ENCODE measurements at regions not wholly inside any gene's neighbourhood (a gene's known extent, or its start where the extent isn't known, plus 50 kb on each side); places are given as distances from the start of the nearest gene placed in this dataset.

GRCh38 chr1:81582467-81582986 is 218.2 kb upstream of the ADGRL2 start:
- CTCF ChIA-PET: no interaction called here
- H3K27me3 Mint-ChIP-seq (ENCODE audit: low read depth): peaks cover 5% of the 10 kb centered on the region
- no peak overlapping the region for H3K27ac Mint-ChIP-seq
- no peak for DNase-seq
- H3K4me3 Mint-ChIP-seq: no peak overlapping the region
- H3K4me1 Mint-ChIP-seq (ENCODE audit: low read depth): no peaks in the 10 kb centered on the region
- H3K9me3 Mint-ChIP-seq: no peaks in the 10 kb centered on the region
- intact Hi-C loops (cut with micrococcal nuclease): no loop called here
- H3K36me3 Mint-ChIP-seq (ENCODE audit: low read depth): no peaks in the 10 kb centered on the region

GRCh38 chr1:81578867-81579266 is 221.9 kb upstream of the ADGRL2 start:
- CTCF ChIA-PET: no interaction called here
- Mint-ChIP-seq H3K4me3 (no peak overlapping the region), H3K9me3 (no peaks in the 10 kb centered on the region), H3K4me1 (ENCODE audit: low read depth) (no peaks in the 10 kb centered on the region), H3K36me3 (ENCODE audit: low read depth) (no peaks in the 10 kb centered on the region), H3K27ac (no peak overlapping the region), H3K27me3 (ENCODE audit: low read depth) (peaks cover 5% of the 10 kb centered on the region)
- DNase-seq: no peak
- intact Hi-C loops (cut with micrococcal nuclease): no loop called here

- Mint-ChIP-seq H3K27me3 (ENCODE audit: low read depth) (peaks cover 5% of the 10 kb centered on the region), H3K9me3 (no peaks in the 10 kb centered on the region), H3K36me3 (ENCODE audit: low read depth) (no peaks in the 10 kb centered on the region), H3K27ac (no peak overlapping the region), H3K4me1 (ENCODE audit: low read depth) (no peaks in the 10 kb centered on the region), H3K4me3 (no peak overlapping the region)
- intact Hi-C loops (cut with micrococcal nuclease): no loop called here
- CTCF ChIA-PET: no interaction called here
- no peak for DNase-seq
These were observed 223.6 kb upstream of the ADGRL2 start for GRCh38 chr1:81577004-81577697.

- DNase-seq: no peak
- intact Hi-C loops (cut with micrococcal nuclease): no loop called here
- CTCF ChIA-PET: no interaction called here
- Mint-ChIP-seq H3K27ac (no peak overlapping the region), H3K4me3 (no peak overlapping the region), H3K9me3 (no peaks in the 10 kb centered on the region), H3K36me3 (ENCODE audit: low read depth) (no peaks in the 10 kb centered on the region), H3K27me3 (ENCODE audit: low read depth) (no peaks in the 10 kb centered on the region), H3K4me1 (ENCODE audit: low read depth) (no peaks in the 10 kb centered on the region)
These were observed 226.3 kb upstream of the ADGRL2 start for GRCh38 chr1:81574408-81574807.

GRCh38 chr1:81573458-81573857 is 227.3 kb upstream of the ADGRL2 start:
- CTCF ChIA-PET: no interaction called here
- DNase-seq: no peak
- H3K27ac Mint-ChIP-seq: no peak overlapping the region
- H3K4me3 Mint-ChIP-seq: no peak overlapping the region
- intact Hi-C loops (cut with micrococcal nuclease): no loop called here
- no peaks in the 10 kb centered on the region for H3K9me3 Mint-ChIP-seq
- no peaks in the 10 kb centered on the region for H3K4me1 Mint-ChIP-seq (ENCODE audit: low read depth)
- no peaks in the 10 kb centered on the region for H3K36me3 Mint-ChIP-seq (ENCODE audit: low read depth)
- H3K27me3 Mint-ChIP-seq (ENCODE audit: low read depth): no peaks in the 10 kb centered on the region

- H3K9me3 Mint-ChIP-seq: no peaks in the 10 kb centered on the region
- no peaks in the 10 kb centered on the region for H3K36me3 Mint-ChIP-seq (ENCODE audit: low read depth)
- H3K27me3 Mint-ChIP-seq (ENCODE audit: low read depth): no peaks in the 10 kb centered on the region
- CTCF ChIA-PET: no interaction called here
- no peak for DNase-seq
- intact Hi-C loops (cut with micrococcal nuclease): no loop called here
- no peaks in the 10 kb centered on the region for H3K4me1 Mint-ChIP-seq (ENCODE audit: low read depth)
- no peak overlapping the region for H3K27ac Mint-ChIP-seq
- H3K4me3 Mint-ChIP-seq: no peak overlapping the region
These were observed 228.8 kb upstream of the ADGRL2 start for GRCh38 chr1:81571946-81572345.

GRCh38 chr1:81569761-81570160 is 231.0 kb upstream of the ADGRL2 start:
- H3K4me3 Mint-ChIP-seq: no peak overlapping the region

GRCh38 chr1:81563632-81564031 is 237.1 kb upstream of the ADGRL2 start:
- intact Hi-C loops (cut with micrococcal nuclease): no loop called here
- no peaks in the 10 kb centered on the region for H3K27me3 Mint-ChIP-seq (ENCODE audit: low read depth)
- CTCF ChIA-PET: no interaction called here
- H3K4me1 Mint-ChIP-seq (ENCODE audit: low read depth): no peaks in the 10 kb centered on the region
- no peaks in the 10 kb centered on the region for H3K9me3 Mint-ChIP-seq
- DNase-seq: no peak
- no peak overlapping the region for H3K4me3 Mint-ChIP-seq
- H3K36me3 Mint-ChIP-seq (ENCODE audit: low read depth): no peaks in the 10 kb centered on the region
- no peak overlapping the region for H3K27ac Mint-ChIP-seq

More at GRCh38 chr1:81569761-81570160, 231.0 kb upstream of the ADGRL2 start:
- no peaks in the 10 kb centered on the region for H3K4me1 Mint-ChIP-seq (ENCODE audit: low read depth)
- H3K36me3 Mint-ChIP-seq (ENCODE audit: low read depth): no peaks in the 10 kb centered on the region
- intact Hi-C loops (cut with micrococcal nuclease): no loop called here
- CTCF ChIA-PET: no interaction called here
- H3K9me3 Mint-ChIP-seq: no peaks in the 10 kb centered on the region
- no peaks in the 10 kb centered on the region for H3K27me3 Mint-ChIP-seq (ENCODE audit: low read depth)
- no peak for DNase-seq
- no peak overlapping the region for H3K27ac Mint-ChIP-seq

- H3K36me3 Mint-ChIP-seq (ENCODE audit: low read depth): no peaks in the 10 kb centered on the region
- no peak overlapping the region for H3K27ac Mint-ChIP-seq
- H3K4me3 Mint-ChIP-seq: no peak overlapping the region
- DNase-seq: no peak
- intact Hi-C loops (cut with micrococcal nuclease): no loop called here
- CTCF ChIA-PET: no interaction called here
- no peaks in the 10 kb centered on the region for H3K9me3 Mint-ChIP-seq
- H3K27me3 Mint-ChIP-seq (ENCODE audit: low read depth): no peaks in the 10 kb centered on the region
- H3K4me1 Mint-ChIP-seq (ENCODE audit: low read depth): no peaks in the 10 kb centered on the region
These were observed 237.8 kb upstream of the ADGRL2 start for GRCh38 chr1:81562934-81563333.

GRCh38 chr1:81560629-81561028 is 240.1 kb upstream of the ADGRL2 start:
- DNase-seq: no peak
- intact Hi-C loops (cut with micrococcal nuclease): no loop called here
- no peaks in the 10 kb centered on the region for H3K4me1 Mint-ChIP-seq (ENCODE audit: low read depth)

GRCh38 chr1:81559662-81560350 is 240.9 kb upstream of the ADGRL2 start:
- H3K27me3 Mint-ChIP-seq (ENCODE audit: low read depth): no peaks in the 10 kb centered on the region
- intact Hi-C loops (cut with micrococcal nuclease): no loop called here
- CTCF ChIA-PET: no interaction called here
- no peak overlapping the region for H3K27ac Mint-ChIP-seq
- no peaks in the 10 kb centered on the region for H3K4me1 Mint-ChIP-seq (ENCODE audit: low read depth)
- no peaks in the 10 kb centered on the region for H3K9me3 Mint-ChIP-seq
- DNase-seq: no peak
- H3K4me3 Mint-ChIP-seq: no peak overlapping the region
- H3K36me3 Mint-ChIP-seq (ENCODE audit: low read depth): no peaks in the 10 kb centered on the region

More at GRCh38 chr1:81560629-81561028, 240.1 kb upstream of the ADGRL2 start:
- no peak overlapping the region for H3K27ac Mint-ChIP-seq
- no peaks in the 10 kb centered on the region for H3K36me3 Mint-ChIP-seq (ENCODE audit: low read depth)
- no peaks in the 10 kb centered on the region for H3K27me3 Mint-ChIP-seq (ENCODE audit: low read depth)
- CTCF ChIA-PET: no interaction called here
- no peaks in the 10 kb centered on the region for H3K9me3 Mint-ChIP-seq
- no peak overlapping the region for H3K4me3 Mint-ChIP-seq

GRCh38 chr1:81558291-81559076 is 242.2 kb upstream of the ADGRL2 start:
- no peaks in the 10 kb centered on the region for H3K9me3 Mint-ChIP-seq
- no peaks in the 10 kb centered on the region for H3K36me3 Mint-ChIP-seq (ENCODE audit: low read depth)
- H3K27ac Mint-ChIP-seq: no peak overlapping the region
- no peaks in the 10 kb centered on the region for H3K4me1 Mint-ChIP-seq (ENCODE audit: low read depth)
- no peaks in the 10 kb centered on the region for H3K27me3 Mint-ChIP-seq (ENCODE audit: low read depth)
- no peak overlapping the region for H3K4me3 Mint-ChIP-seq
- intact Hi-C loops (cut with micrococcal nuclease): no loop called here
- CTCF ChIA-PET: interaction anchor here (0.6 kb wide), 1 partner anchor 533 kb away, joined by 4 read pairs; no protein-coding TSS in a partner anchor
- no peak for DNase-seq
